ENCODE measurements at regions not wholly inside any gene's neighbourhood (a gene's known extent, or its start where the extent isn't known, plus 50 kb on each side); places are given as distances from the start of the nearest gene placed in this dataset.

- H3K9me3 Mint-ChIP-seq, result peaks cover 0 to 2% (median 0%) of the 10 kb centered on the region in 8 donors
- H3K9me3 ChIP-seq (ENCODE audit: control insufficient read depth in 1 of 2, low read length in 2 of 2), result no peaks in the 10 kb centered on the region
- no peak overlapping the region for H3K4me3 Mint-ChIP-seq
- H3K27me3 ChIP-seq (ENCODE audit: insufficient read depth, low read length), result no peaks in the 10 kb centered on the region
- ChIA-PET CTCF (ENCODE audit: partially characterized antibody) (no interaction called here), POLR2A (ENCODE audit: partially characterized antibody) (no interaction called here)
- no peaks in the 10 kb centered on the region for H3K4me1 ChIP-seq (ENCODE audit: insufficient read depth, low read length)
- DNase-seq, result no peak
- H3K27ac Mint-ChIP-seq, result no peak overlapping the region
- no peaks in the 10 kb centered on the region for H3K27me3 Mint-ChIP-seq
- H3K4me1 Mint-ChIP-seq, result no peaks in the 10 kb centered on the region
- no peak overlapping the region for H3K27ac ChIP-seq (ENCODE audit: low read depth, low read length)
- no peaks in the 10 kb centered on the region for H3K36me3 ChIP-seq (ENCODE audit: insufficient read depth, low read length)
- intact Hi-C loops (cut with micrococcal nuclease), result no loop called here
- H3K4me3 ChIP-seq (ENCODE audit: low read length in 2 of 2), result no peak overlapping the region
- H3K36me3 Mint-ChIP-seq, result no peaks in the 10 kb centered on the region
Observed at GRCh38 chrX:137387646-137388045, 178.3 kb upstream of the ZIC3 start.

GRCh38 chrX:137366018-137366633 lies 199.8 kb upstream of the ZIC3 start:
- H3K27me3 Mint-ChIP-seq, result peaks cover 2 to 5% of the 10 kb centered on the region in 2 donors
- H3K9me3 Mint-ChIP-seq, result no peaks in the 10 kb centered on the region
- no peaks in the 10 kb centered on the region for H3K9me3 ChIP-seq (ENCODE audit: control insufficient read depth in 1 of 2, low read length in 2 of 2)
- no peaks in the 10 kb centered on the region for H3K36me3 Mint-ChIP-seq
- H3K27ac Mint-ChIP-seq, result no peak overlapping the region
- no peak overlapping the region for H3K4me3 Mint-ChIP-seq
- H3K4me1 Mint-ChIP-seq, result no peaks in the 10 kb centered on the region
- ChIA-PET CTCF (ENCODE audit: partially characterized antibody) (no interaction called here), POLR2A (ENCODE audit: partially characterized antibody) (no interaction called here)
- DNase-seq, result no peak
- no peaks in the 10 kb centered on the region for H3K36me3 ChIP-seq (ENCODE audit: insufficient read depth, low read length)
- no peak overlapping the region for H3K4me3 ChIP-seq (ENCODE audit: low read length in 2 of 2)
- H3K27ac ChIP-seq (ENCODE audit: low read depth, low read length), result no peak overlapping the region
- H3K27me3 ChIP-seq (ENCODE audit: insufficient read depth, low read length), result no peaks in the 10 kb centered on the region
- H3K4me1 ChIP-seq (ENCODE audit: insufficient read depth, low read length), result no peaks in the 10 kb centered on the region
- intact Hi-C loops (cut with micrococcal nuclease), result no loop called here

GRCh38 chrX:137363559-137363958 lies 202.4 kb upstream of the ZIC3 start:
- ChIA-PET POLR2A (ENCODE audit: partially characterized antibody) (no interaction called here), CTCF (ENCODE audit: partially characterized antibody) (no interaction called here)
- no peak overlapping the region for H3K4me3 Mint-ChIP-seq
- no peaks in the 10 kb centered on the region for H3K4me1 Mint-ChIP-seq
- no peaks in the 10 kb centered on the region for H3K27me3 ChIP-seq (ENCODE audit: insufficient read depth, low read length)
- intact Hi-C loops (cut with micrococcal nuclease), result no loop called here
- H3K27ac Mint-ChIP-seq, result no peak overlapping the region
- no peak for DNase-seq
- no peak overlapping the region for H3K4me3 ChIP-seq (ENCODE audit: low read length in 2 of 2)
- no peaks in the 10 kb centered on the region for H3K36me3 ChIP-seq (ENCODE audit: insufficient read depth, low read length)
- H3K4me1 ChIP-seq (ENCODE audit: insufficient read depth, low read length), result no peaks in the 10 kb centered on the region
- no peaks in the 10 kb centered on the region for H3K36me3 Mint-ChIP-seq
- peaks cover 2 to 9% of the 10 kb centered on the region in 2 donors for H3K27me3 Mint-ChIP-seq
- H3K9me3 Mint-ChIP-seq, result peaks cover 0 to 1% (median 0%) of the 10 kb centered on the region in 8 donors
- H3K9me3 ChIP-seq (ENCODE audit: control insufficient read depth in 1 of 2, low read length in 2 of 2), result no peaks in the 10 kb centered on the region
- no peak overlapping the region for H3K27ac ChIP-seq (ENCODE audit: low read depth, low read length)

GRCh38 chrX:137362583-137362982 lies 203.3 kb upstream of the ZIC3 start:
- DNase-seq, result no peak
- Mint-ChIP-seq H3K36me3 (no peaks in the 10 kb centered on the region), H3K27me3 (peaks cover 0 to 6% of the 10 kb centered on the region in 2 donors), H3K9me3 (peaks cover 0 to 1% (median 0%) of the 10 kb centered on the region in 8 donors), H3K4me3 (no peak overlapping the region), H3K4me1 (no peaks in the 10 kb centered on the region), H3K27ac (no peak overlapping the region)
- Histone ChIP-seq H3K9me3 (ENCODE audit: control insufficient read depth in 1 of 2, low read length in 2 of 2) (no peaks in the 10 kb centered on the region), H3K27me3 (ENCODE audit: insufficient read depth, low read length) (no peaks in the 10 kb centered on the region), H3K27ac (ENCODE audit: low read depth, low read length) (no peak overlapping the region), H3K4me3 (ENCODE audit: low read length in 2 of 2) (no peak overlapping the region), H3K36me3 (ENCODE audit: insufficient read depth, low read length) (no peaks in the 10 kb centered on the region), H3K4me1 (ENCODE audit: insufficient read depth, low read length) (no peaks in the 10 kb centered on the region)
- intact Hi-C loops (cut with micrococcal nuclease), result no loop called here
- POLR2A ChIA-PET (ENCODE audit: partially characterized antibody), result no interaction called here
- CTCF ChIA-PET (ENCODE audit: partially characterized antibody), result no interaction called here

GRCh38 chrX:137354851-137355250 lies 211.1 kb upstream of the ZIC3 start:
- Histone ChIP-seq H3K9me3 (ENCODE audit: control insufficient read depth in 1 of 2, low read length in 2 of 2) (no peaks in the 10 kb centered on the region), H3K27me3 (ENCODE audit: insufficient read depth, low read length) (no peaks in the 10 kb centered on the region), H3K4me1 (ENCODE audit: insufficient read depth, low read length) (no peaks in the 10 kb centered on the region), H3K27ac (ENCODE audit: low read depth, low read length) (no peak overlapping the region), H3K36me3 (ENCODE audit: insufficient read depth, low read length) (no peaks in the 10 kb centered on the region), H3K4me3 (ENCODE audit: low read length in 2 of 2) (no peak overlapping the region)
- DNase-seq, result no peak
- Mint-ChIP-seq H3K4me3 (no peak overlapping the region), H3K36me3 (no peaks in the 10 kb centered on the region), H3K27me3 (no peaks in the 10 kb centered on the region), H3K9me3 (no peaks in the 10 kb centered on the region), H3K4me1 (no peaks in the 10 kb centered on the region), H3K27ac (no peak overlapping the region)
- intact Hi-C loops (cut with micrococcal nuclease), result no loop called here
- CTCF ChIA-PET (ENCODE audit: partially characterized antibody), result no interaction called here
- POLR2A ChIA-PET (ENCODE audit: partially characterized antibody), result no interaction called here

GRCh38 chrX:137353404-137353803 lies 212.5 kb upstream of the ZIC3 start:
- H3K36me3 Mint-ChIP-seq, result no peaks in the 10 kb centered on the region
- no peaks in the 10 kb centered on the region for H3K27me3 Mint-ChIP-seq
- POLR2A ChIA-PET (ENCODE audit: partially characterized antibody), result no interaction called here

GRCh38 chrX:137352101-137352660 lies 213.7 kb upstream of the ZIC3 start:
- ChIA-PET CTCF (ENCODE audit: partially characterized antibody) (no interaction called here), POLR2A (ENCODE audit: partially characterized antibody) (no interaction called here)
- H3K27ac ChIP-seq (ENCODE audit: low read depth, low read length), result no peak overlapping the region
- no peak for DNase-seq
- Mint-ChIP-seq H3K27ac (peak overlapping the region in 1 of 7 donors; percentile 28), H3K4me3 (no peak overlapping the region), H3K9me3 (no peaks in the 10 kb centered on the region), H3K27me3 (no peaks in the 10 kb centered on the region), H3K4me1 (no peaks in the 10 kb centered on the region), H3K36me3 (no peaks in the 10 kb centered on the region)
- no peaks in the 10 kb centered on the region for H3K27me3 ChIP-seq (ENCODE audit: insufficient read depth, low read length)
- no peaks in the 10 kb centered on the region for H3K4me1 ChIP-seq (ENCODE audit: insufficient read depth, low read length)
- intact Hi-C loops (cut with micrococcal nuclease), result no loop called here
- H3K4me3 ChIP-seq (ENCODE audit: low read length in 2 of 2), result no peak overlapping the region
- H3K9me3 ChIP-seq (ENCODE audit: control insufficient read depth in 1 of 2, low read length in 2 of 2), result no peaks in the 10 kb centered on the region
- no peaks in the 10 kb centered on the region for H3K36me3 ChIP-seq (ENCODE audit: insufficient read depth, low read length)

More at GRCh38 chrX:137353404-137353803, 212.5 kb upstream of the ZIC3 start:
- intact Hi-C loops (cut with micrococcal nuclease), result no loop called here
- Histone ChIP-seq H3K4me1 (ENCODE audit: insufficient read depth, low read length) (no peaks in the 10 kb centered on the region), H3K27ac (ENCODE audit: low read depth, low read length) (no peak overlapping the region), H3K9me3 (ENCODE audit: control insufficient read depth in 1 of 2, low read length in 2 of 2) (no peaks in the 10 kb centered on the region), H3K27me3 (ENCODE audit: insufficient read depth, low read length) (no peaks in the 10 kb centered on the region), H3K36me3 (ENCODE audit: insufficient read depth, low read length) (no peaks in the 10 kb centered on the region), H3K4me3 (ENCODE audit: low read length in 2 of 2) (no peak overlapping the region)
- Mint-ChIP-seq H3K27ac (no peak overlapping the region), H3K4me3 (no peak overlapping the region), H3K4me1 (no peaks in the 10 kb centered on the region), H3K9me3 (no peaks in the 10 kb centered on the region)
- DNase-seq, result no peak
- CTCF ChIA-PET (ENCODE audit: partially characterized antibody), result no interaction called here

- Mint-ChIP-seq H3K9me3 (peaks cover 0 to 2% (median 0%) of the 10 kb centered on the region in 8 donors), H3K27ac (no peak overlapping the region), H3K4me1 (no peaks in the 10 kb centered on the region), H3K4me3 (no peak overlapping the region), H3K36me3 (no peaks in the 10 kb centered on the region), H3K27me3 (peaks cover 2 to 5% of the 10 kb centered on the region in 2 donors)
- Histone ChIP-seq H3K27ac (ENCODE audit: low read depth, low read length) (no peak overlapping the region), H3K9me3 (ENCODE audit: control insufficient read depth in 1 of 2, low read length in 2 of 2) (no peaks in the 10 kb centered on the region), H3K27me3 (ENCODE audit: insufficient read depth, low read length) (no peaks in the 10 kb centered on the region), H3K36me3 (ENCODE audit: insufficient read depth, low read length) (no peaks in the 10 kb centered on the region), H3K4me1 (ENCODE audit: insufficient read depth, low read length) (no peaks in the 10 kb centered on the region), H3K4me3 (ENCODE audit: low read length in 2 of 2) (no peak overlapping the region)
- intact Hi-C loops (cut with micrococcal nuclease), result no loop called here
- DNase-seq, result no peak
- ChIA-PET POLR2A (ENCODE audit: partially characterized antibody) (no interaction called here), CTCF (ENCODE audit: partially characterized antibody) (no interaction called here)
Observed at GRCh38 chrX:137342969-137343368, 223.0 kb upstream of the ZIC3 start.

All from CD4-positive, alpha-beta memory T cell (primary cell).